ENCODE measurements at regions not wholly inside any gene's neighbourhood (a gene's known extent, or its start where the extent isn't known, plus 50 kb on each side); places are given as distances from the start of the nearest gene placed in this dataset.

- TF ChIP-seq CTCF (IDR thresholded peaks at IDR 0.05 in 8 of 11, conservative IDR thresholded peaks at IDR 0.05 in 3 of 11) (no peak), POLR2A (IDR thresholded peaks at IDR 0.05) (no peak), POLR2AphosphoS5 (IDR thresholded peaks at IDR 0.05) (no peak)
These were observed 99.8 kb downstream of the TFAP2A start for GRCh38 chr6:10315034-10315433.

All from spleen (tissue), 7 donors.